K562 (cell line): ENCODE measurements at regions not wholly inside any gene's neighbourhood (a gene's known extent, or its start where the extent isn't known, plus 50 kb on each side); places are given as distances from the start of the nearest gene placed in this dataset.

Experiments
- ATAC-seq: fragments of 200-7000 bp; cut with Tn5 transposase; 3 replicates; pipeline ENCODE4 v1.9.1; 2020; ENCODE audit warnings: moderate library complexity
- BruUV-seq: library from RNA; stranded (reverse); fragments of 400-500 nt; replicated peaks from 2 replicates; lab custom pipeline; 2021; lab: Mats Ljungman, UMichigan
- CTCF ChIA-PET: fragments of 300-600 bp; formaldehyde crosslinking; extraction: SDS; loops from one replicate; lab custom pipeline; 2021; ENCODE audit warnings: low intra/inter-chr PET ratio; lab: Yijun Ruan, JAX
- POLR2A ChIA-PET: fragments of 300-600, 350-650 bp; sonication (Branson Sonifier 250); formaldehyde crosslinking; extraction: SDS; loops from one replicate; lab custom pipeline; 2021; ENCODE audit warnings: antibody characterized with exemption, inconsistent platforms; lab: Yijun Ruan, JAX
- DNase-seq, 4 experiments: peaks; one replicate each; pipeline versions ENCODE4 v3.0.0 to v3.0.0-alpha.2; 2011 to 2018; ENCODE audit warnings: low spot score in 3 of 4, mixed read lengths in 3 of 4; ENCODE audit errors: extremely low read depth in 1 of 4
- FAIRE-seq: peaks from 2 replicates; lab custom pipeline; 2011; peaks lifted over from hg19 to GRCh38; lab: Jason Lieb, UNC
- H2AFZ ChIP-seq: 2 replicates; pipeline ENCODE4 v1.6.0; 2011; ENCODE audit warnings: low read depth, low read length, control low read depth, inconsistent platforms
- H3K27ac ChIP-seq: fragments of 200-600 bp; 3 replicates; pipeline ENCODE4 v1.8.0; 2011; ENCODE audit warnings: low read depth, mild to moderate bottlenecking, control low read depth, inconsistent platforms, low read length, moderate library complexity, mixed read lengths; ENCODE audit errors: extremely low read depth
- H3K27me3 ChIP-seq, 2 experiments: fragments of 300-600 bp in 1 of 2; 2 replicates in 1 of 2; 3 replicates in 1 of 2; pipeline versions ENCODE4 v1.6.0 to v1.8.0; 2011; ENCODE audit warnings: inconsistent platforms in 2 of 2, low read length in 2 of 2, mild to moderate bottlenecking in 1 of 2, mixed read lengths in 1 of 2, moderate library complexity in 1 of 2; ENCODE audit not compliant: control insufficient read depth in 2 of 2, insufficient read depth in 2 of 2
- H3K36me3 ChIP-seq: fragments of 300-600 bp; 3 replicates; pipeline ENCODE4 v1.8.0; 2011; ENCODE audit warnings: mild to moderate bottlenecking, low read length, inconsistent platforms; ENCODE audit not compliant: control insufficient read depth, insufficient read depth
- H3K4me1 ChIP-seq, 2 experiments: fragments of 200-600 bp in 1 of 2; replicated peaks in 1 of 2; 2 replicates in 1 of 2; 3 replicates in 1 of 2; pipeline versions ENCODE4 v1.5.1 to v1.8.0; 2011; ENCODE audit warnings: inconsistent platforms in 2 of 2, low read length in 2 of 2, mild to moderate bottlenecking in 1 of 2, mixed read lengths in 1 of 2, moderate library complexity in 1 of 2; ENCODE audit not compliant: control insufficient read depth in 2 of 2, insufficient read depth in 2 of 2
- H3K4me2 ChIP-seq: 2 replicates; pipeline ENCODE4 v1.6.1; 2011; ENCODE audit warnings: low read length, control low read depth, inconsistent platforms, mixed read lengths; ENCODE audit not compliant: insufficient read depth
- H3K4me3 ChIP-seq: fragments of 200-600 bp; sonication (generic), shearing (Covaris generic); 2 replicates; pipeline ENCODE4 v1.5.1; 2016; ENCODE audit warnings: control low read depth, inconsistent platforms
- H3K79me2 ChIP-seq: fragments of 200-600 bp; 3 replicates; pipeline ENCODE4 v1.8.0; 2011; ENCODE audit warnings: low read length, inconsistent platforms; ENCODE audit not compliant: control insufficient read depth, insufficient read depth
- H3K9ac ChIP-seq, 2 experiments: 2 replicates each; pipeline versions ENCODE4 v1.6.0 to v1.6.1; 2011; ENCODE audit warnings: low read depth in 2 of 2, low read length in 2 of 2, control low read depth in 1 of 2, inconsistent platforms in 1 of 2, mild to moderate bottlenecking in 1 of 2, mixed read lengths in 1 of 2; ENCODE audit not compliant: insufficient read depth in 1 of 2
- H3K9me1 ChIP-seq: one replicate; pipeline ENCODE4 v1.6.0; 2011; ENCODE audit warnings: inconsistent platforms, mild to moderate bottlenecking, low read length, moderate library complexity; ENCODE audit not compliant: control insufficient read depth, insufficient read depth
- H3K9me3 ChIP-seq: replicated peaks from 2 replicates; pipeline ENCODE4 v1.5.1; 2011; ENCODE audit warnings: low read depth, low read length, inconsistent platforms; ENCODE audit not compliant: control insufficient read depth, insufficient read depth
- H4K20me1 ChIP-seq: replicated peaks from 2 replicates; pipeline ENCODE4 v1.6.1; 2011; ENCODE audit warnings: low read length, inconsistent platforms, mixed read lengths; ENCODE audit not compliant: control insufficient read depth, insufficient read depth
- BDP1 ChIP-seq: IDR thresholded peaks from 3 replicates; pipeline ENCODE4 v1.6.1; 2011; ENCODE audit not compliant: insufficient read length, insufficient read depth
- DNMT1 ChIP-seq: fragments of 450-650 bp; IDR thresholded peaks from 2 replicates; pipeline ENCODE4 v1.6.1; 2016; ENCODE audit warnings: antibody characterized with exemption, mild to moderate bottlenecking
- DPF2 ChIP-seq: fragments of 450-650 bp; IDR thresholded peaks from 2 replicates; pipeline ENCODE4 v1.6.1; 2016
- FOXM1 ChIP-seq, 2 experiments: fragments of 450-650 bp in 1 of 2; sonication (generic) in 1 of 2; formaldehyde crosslinking in 1 of 2; IDR thresholded peaks; 2 replicates each; pipeline versions ENCODE4 v1.6.1 to v1.9.0; 2017 to 2022; ENCODE audit warnings: low read depth in 2 of 2, mild to moderate bottlenecking in 2 of 2, missing genetic modification reagents in 1 of 2, moderate library complexity in 1 of 2
- RHOXF2B ChIP-seq: fragments of 250-450 bp; sonication (Bioruptor Pico); conservative IDR thresholded peaks from 2 replicates; pipeline ENCODE4 v1.5.1; 2021
- ZEB2 ChIP-seq: fragments of 450-650 bp; IDR thresholded peaks from 2 replicates; pipeline ENCODE4 v1.6.1; 2016
- ZNF212 ChIP-seq: fragments of 450-650 bp; formaldehyde crosslinking; IDR thresholded peaks from 2 replicates; pipeline ENCODE4 v1.4.0; 2020; ENCODE audit warnings: mild to moderate bottlenecking
- ZNF766 ChIP-seq: fragments of 200-800 bp; sonication (Bioruptor generic); conservative IDR thresholded peaks from 2 replicates; pipeline ENCODE4 v1.6.1; 2016; ENCODE audit warnings: missing genetic modification characterization, missing compliant biosample characterization
- WGBS: fragments of 100-300 bp; shearing (Covaris generic); methylation state at CpG from one replicate; pipeline ENCODE4 v1.1.6; 2016; ENCODE audit warnings: low coverage, mixed read lengths; ENCODE audit not compliant: insufficient coverage; ENCODE audit errors: missing lambda C conversion rate; 5-methylcytosine and 5-hydroxymethylcytosine counted together
- in situ Hi-C: fragments of 300-500 bp; cut with MboI; formaldehyde crosslinking; loops from 4 replicates; pipeline ENCODE4 v1.15.0; 2018; ENCODE audit warnings: inconsistent platforms, mixed read lengths
- intact Hi-C: fragments of 100-400 bp; cut with micrococcal nuclease; formaldehyde crosslinking; loops from 2 replicates; pipeline ENCODE4 v1.14.2; 2022
- TF ChIP-seq, protein P1 (sequence below): sonication (generic); formaldehyde crosslinking; IDR thresholded peaks from 2 replicates; pipeline ENCODE4 v1.8.0; 2023; ENCODE audit warnings: mild to moderate bottlenecking, missing genetic modification reagents
- TF ChIP-seq, protein P2 (sequence below): fragments of 450-650 bp; IDR thresholded peaks from 2 replicates; pipeline ENCODE4 v1.6.1; 2018; ENCODE audit warnings: mild to moderate bottlenecking, low read depth; ENCODE audit not compliant: partially characterized antibody

DNA sequence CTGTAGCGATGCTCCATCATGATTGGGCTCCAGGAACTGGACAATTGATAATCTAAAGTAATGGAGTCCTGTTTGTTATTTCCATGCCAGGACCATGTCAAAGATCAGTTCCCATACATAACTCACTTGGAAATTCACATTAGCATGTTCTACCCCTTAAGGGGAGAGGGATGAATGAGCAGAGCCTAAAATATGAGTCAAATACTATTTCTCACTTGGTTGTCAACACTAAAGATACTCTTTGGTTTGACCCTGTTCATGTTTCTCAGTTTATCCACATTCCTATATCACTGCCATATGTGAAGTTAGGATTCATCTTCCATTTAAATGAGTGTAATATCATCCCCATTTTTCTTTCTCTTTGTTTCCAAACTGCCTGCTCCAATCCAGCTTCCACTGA lies 321.6 kb upstream of the PAPPA start (continued):
- no peak for TF ChIP-seq ZNF766 (CRISPR knock-in tag)
- TF ChIP-seq, protein P1, sequence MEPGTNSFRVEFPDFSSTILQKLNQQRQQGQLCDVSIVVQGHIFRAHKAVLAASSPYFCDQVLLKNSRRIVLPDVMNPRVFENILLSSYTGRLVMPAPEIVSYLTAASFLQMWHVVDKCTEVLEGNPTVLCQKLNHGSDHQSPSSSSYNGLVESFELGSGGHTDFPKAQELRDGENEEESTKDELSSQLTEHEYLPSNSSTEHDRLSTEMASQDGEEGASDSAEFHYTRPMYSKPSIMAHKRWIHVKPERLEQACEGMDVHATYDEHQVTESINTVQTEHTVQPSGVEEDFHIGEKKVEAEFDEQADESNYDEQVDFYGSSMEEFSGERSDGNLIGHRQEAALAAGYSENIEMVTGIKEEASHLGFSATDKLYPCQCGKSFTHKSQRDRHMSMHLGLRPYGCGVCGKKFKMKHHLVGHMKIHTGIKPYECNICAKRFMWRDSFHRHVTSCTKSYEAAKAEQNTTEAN (CRISPR knock-in tag) = no peak
- no peak for TF ChIP-seq DPF2
- TF ChIP-seq, protein P2, sequence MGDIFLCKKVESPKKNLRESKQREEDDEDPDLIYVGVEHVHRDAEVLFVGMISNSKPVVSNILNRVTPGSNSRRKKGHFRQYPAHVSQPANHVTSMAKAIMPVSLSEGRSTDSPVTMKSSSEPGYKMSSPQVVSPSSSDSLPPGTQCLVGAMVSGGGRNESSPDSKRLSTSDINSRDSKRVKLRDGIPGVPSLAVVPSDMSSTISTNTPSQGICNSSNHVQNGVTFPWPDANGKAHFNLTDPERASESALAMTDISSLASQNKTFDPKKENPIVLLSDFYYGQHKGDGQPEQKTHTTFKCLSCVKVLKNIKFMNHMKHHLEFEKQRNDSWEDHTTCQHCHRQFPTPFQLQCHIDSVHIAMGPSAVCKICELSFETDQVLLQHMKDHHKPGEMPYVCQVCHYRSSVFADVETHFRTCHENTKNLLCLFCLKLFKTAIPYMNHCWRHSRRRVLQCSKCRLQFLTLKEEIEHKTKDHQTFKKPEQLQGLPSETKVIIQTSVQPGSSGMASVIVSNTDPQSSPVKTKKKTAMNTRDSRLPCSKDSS = no peak
- TF ChIP-seq BDP1 = no peak
- no peak for TF ChIP-seq RHOXF2B (CRISPR knock-in tag)
- no peak for TF ChIP-seq ZNF212 (CRISPR knock-in tag)
- no peak for TF ChIP-seq FOXM1 (IDR thresholded peaks at IDR 0.05; ENCODE audit: low read depth)
- TF ChIP-seq FOXM1 (CRISPR knock-in tag; IDR thresholded peaks at IDR 0.05; ENCODE audit: low read depth) = no peak
- TF ChIP-seq, all 486 proteins: peak for 0

GRCh38 chr9:115837618-115838017 lies 316.0 kb upstream of the PAPPA start:
- H3K4me1 ChIP-seq = no peaks in the 10 kb centered on the region
- no peaks in the 10 kb centered on the region for H4K20me1 ChIP-seq
- H3K9ac ChIP-seq = no peak overlapping the region
- ChIA-PET CTCF (no interaction called here), POLR2A (no interaction called here)
- DNase-seq (no peak), FAIRE-seq (no peak), ATAC-seq (no peak)
- H2AFZ ChIP-seq = no peak overlapping the region
- no peaks in the 10 kb centered on the region for H3K79me2 ChIP-seq
- H3K9me3 ChIP-seq = no peaks in the 10 kb centered on the region
- H3K9me1 ChIP-seq = no peaks in the 10 kb centered on the region
- no peaks in the 10 kb centered on the region for H3K36me3 ChIP-seq
- 0% methylated on average over 4 of the region's 4 CpGs for WGBS
- no peak overlapping the region for H3K4me3 ChIP-seq
- no peak overlapping the region for H3K27ac ChIP-seq
- H3K27me3 ChIP-seq = no peaks in the 10 kb centered on the region
- no peak for TF ChIP-seq DNMT1
- no peak for TF ChIP-seq ZEB2
- in situ Hi-C loops = no loop called here
- intact Hi-C loops = no loop called here
- BruUV-seq = no TSS peak
- no peak overlapping the region for H3K4me2 ChIP-seq
